ENCODE measurements at regions not wholly inside any gene's neighbourhood (a gene's known extent, or its start where the extent isn't known, plus 50 kb on each side); places are given as distances from the start of the nearest gene placed in this dataset.

DNA sequence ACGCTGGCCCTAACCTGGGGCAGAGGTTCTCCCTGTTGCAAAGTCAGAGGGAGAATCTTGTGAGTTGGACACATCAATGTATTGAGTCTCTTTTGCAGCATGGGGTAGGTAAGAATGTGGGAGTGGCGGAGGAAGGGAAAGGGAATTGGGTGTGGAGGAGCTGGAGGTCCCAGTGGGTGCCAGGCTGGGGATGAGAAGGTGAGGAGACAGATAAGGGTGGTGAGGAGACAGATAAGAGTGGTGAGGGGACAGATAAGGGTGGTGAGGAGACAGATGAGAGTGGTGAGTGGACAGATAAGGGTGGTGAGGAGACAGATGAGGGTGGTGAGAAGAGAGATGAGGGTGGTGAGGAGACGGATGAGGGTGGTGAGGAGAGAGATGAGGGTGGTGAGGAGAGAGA lies 72.9 kb upstream of the SFSWAP start:
- TF ChIP-seq, protein P1, sequence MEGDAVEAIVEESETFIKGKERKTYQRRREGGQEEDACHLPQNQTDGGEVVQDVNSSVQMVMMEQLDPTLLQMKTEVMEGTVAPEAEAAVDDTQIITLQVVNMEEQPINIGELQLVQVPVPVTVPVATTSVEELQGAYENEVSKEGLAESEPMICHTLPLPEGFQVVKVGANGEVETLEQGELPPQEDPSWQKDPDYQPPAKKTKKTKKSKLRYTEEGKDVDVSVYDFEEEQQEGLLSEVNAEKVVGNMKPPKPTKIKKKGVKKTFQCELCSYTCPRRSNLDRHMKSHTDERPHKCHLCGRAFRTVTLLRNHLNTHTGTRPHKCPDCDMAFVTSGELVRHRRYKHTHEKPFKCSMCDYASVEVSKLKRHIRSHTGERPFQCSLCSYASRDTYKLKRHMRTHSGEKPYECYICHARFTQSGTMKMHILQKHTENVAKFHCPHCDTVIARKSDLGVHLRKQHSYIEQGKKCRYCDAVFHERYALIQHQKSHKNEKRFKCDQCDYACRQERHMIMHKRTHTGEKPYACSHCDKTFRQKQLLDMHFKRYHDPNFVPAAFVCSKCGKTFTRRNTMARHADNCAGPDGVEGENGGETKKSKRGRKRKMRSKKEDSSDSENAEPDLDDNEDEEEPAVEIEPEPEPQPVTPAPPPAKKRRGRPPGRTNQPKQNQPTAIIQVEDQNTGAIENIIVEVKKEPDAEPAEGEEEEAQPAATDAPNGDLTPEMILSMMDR (IDR thresholded peaks at IDR 0.05; ENCODE audit: poor library complexity, severe bottlenecking) = no peak
- TF ChIP-seq EP300 (conservative IDR thresholded peaks at IDR 0.05; ENCODE audit: poor library complexity, severe bottlenecking) (no peak), POLR2AphosphoS5 (IDR thresholded peaks at IDR 0.05) (no peak), EZH2 (IDR thresholded peaks at IDR 0.05; ENCODE audit: borderline replicate concordance, insufficient read depth, low read length, poor library complexity, severe bottlenecking) (no peak)

Measured in neural cell (in vitro differentiated cells).